DMS 273 treated with DMSO at 0.1 percent for 48 hours (cell line): ENCODE measurements at regions not wholly inside any gene's neighbourhood (a gene's known extent, or its start where the extent isn't known, plus 50 kb on each side); places are given as distances from the start of the nearest gene placed in this dataset.
"Not testable (repeated sequence)": the region's sequence is repeated elsewhere in the genome, so short reads cannot be mapped to it uniquely, and the experiment has no call there.

Source experiments
- DNase-seq: peaks from one replicate; lab custom pipeline; 2025; lab: John Stamatoyannopoulos, UW

- peak; percentile 81 for DNase-seq
Observed at GRCh38 chr6:28838634-28839442, 84.9 kb downstream of the TRIM27 start.

- DNase-seq = no peak
Observed at GRCh38 chr6:28839443-28840120, 84.2 kb downstream of the TRIM27 start.

- no peak for DNase-seq
Observed at GRCh38 chr6:28841290-28841689, 82.5 kb downstream of the TRIM27 start.

GRCh38 chr6:28848756-28849155 is 75.0 kb downstream of the TRIM27 start:
- DNase-seq = not testable (repeated sequence)
